HepG2 (cell line): ENCODE measurements at regions not wholly inside any gene's neighbourhood (a gene's known extent, or its start where the extent isn't known, plus 50 kb on each side); places are given as distances from the start of the nearest gene placed in this dataset.

Source experiments
- ATAC-seq: fragments of 200-7000 bp; cut with Tn5 transposase; 3 replicates; pipeline ENCODE4 v1.9.1; 2020; ENCODE audit warnings: mild to moderate bottlenecking, moderate library complexity
- BruUV-seq: library from RNA; stranded (reverse); fragments of 400-500 nt; replicated peaks from 2 replicates; lab custom pipeline; 2021; lab: Mats Ljungman, UMichigan
- CTCF ChIA-PET: fragments of 300-600 bp; formaldehyde crosslinking; extraction: SDS; loops from one replicate; lab custom pipeline; 2021; ENCODE audit warnings: low total read pairs, inconsistent platforms, low intra/inter-chr PET ratio; lab: Yijun Ruan, JAX
- POLR2A ChIA-PET: fragments of 350-600 bp; sonication (Branson Sonifier 250); formaldehyde crosslinking; loops from one replicate; lab custom pipeline; 2020; ENCODE audit warnings: antibody characterized with exemption, inconsistent platforms; lab: Yijun Ruan, JAX
- DNase-seq: peaks from one replicate; pipeline ENCODE4 v3.0.0-alpha.2; 2015; ENCODE audit warnings: low spot score
- FAIRE-seq: peaks from 3 replicates; lab custom pipeline; 2011; peaks lifted over from hg19 to GRCh38; lab: Jason Lieb, UNC
- H2AFZ ChIP-seq: one replicate; pipeline ENCODE4 v1.6.1; 2011; ENCODE audit warnings: low read length, inconsistent platforms
- H3K27ac ChIP-seq: fragments of 300-600 bp; 3 replicates; pipeline ENCODE4 v1.8.0; 2011; ENCODE audit warnings: mixed run types, mild to moderate bottlenecking, mixed read lengths, low read length, inconsistent platforms; ENCODE audit not compliant: insufficient read depth; ENCODE audit errors: extremely low read length
- H3K27me3 ChIP-seq, 2 experiments: fragments of 200-600 bp in 1 of 2; 2 replicates in 1 of 2; 3 replicates in 1 of 2; pipeline versions ENCODE4 v1.6.0 to v1.8.0; 2011; ENCODE audit warnings: low read length in 2 of 2, mild to moderate bottlenecking in 2 of 2, moderate library complexity in 2 of 2, inconsistent platforms in 1 of 2; ENCODE audit not compliant: insufficient read depth in 2 of 2, control insufficient read depth in 1 of 2
- H3K36me3 ChIP-seq, 2 experiments: fragments of 200-600 bp in 1 of 2; replicated peaks in 1 of 2; 2 replicates in 1 of 2; 3 replicates in 1 of 2; pipeline versions ENCODE4 v1.5.1 to v1.8.0; 2011; ENCODE audit warnings: low read length in 2 of 2, inconsistent platforms in 1 of 2; ENCODE audit not compliant: insufficient read depth in 2 of 2, control insufficient read depth in 1 of 2
- H3K4me1 ChIP-seq: 2 replicates; pipeline ENCODE4 v1.5.1; 2012; ENCODE audit warnings: low read length, inconsistent platforms; ENCODE audit not compliant: insufficient read depth
- H3K4me2 ChIP-seq: 2 replicates; pipeline ENCODE4 v1.6.0; 2011; ENCODE audit warnings: low read depth, low read length, inconsistent platforms
- H3K4me3 ChIP-seq, 3 experiments: fragments of 200-600 bp in 1 of 3; sonication (generic), shearing (Covaris generic) in 1 of 3; replicated peaks in 1 of 3; 2 replicates each; pipeline ENCODE4 v1.5.1; 2011 to 2016; ENCODE audit warnings: low read length in 3 of 3, inconsistent platforms in 2 of 3, low read depth in 2 of 3, mild to moderate bottlenecking in 2 of 3, control low read depth in 1 of 3, mixed read lengths in 1 of 3; ENCODE audit not compliant: insufficient read depth in 1 of 3
- H3K79me2 ChIP-seq: one replicate; pipeline ENCODE4 v1.6.1; 2011; ENCODE audit warnings: low read length, inconsistent platforms; ENCODE audit not compliant: insufficient read depth
- H3K9ac ChIP-seq: 2 replicates; pipeline ENCODE4 v1.6.0; 2011; ENCODE audit warnings: mild to moderate bottlenecking, low read depth, low read length, inconsistent platforms; ENCODE audit not compliant: insufficient read depth
- H3K9me3 ChIP-seq: 2 replicates; pipeline ENCODE4 v1.5.1; 2012; ENCODE audit warnings: mild to moderate bottlenecking, low read length
- H4K20me1 ChIP-seq: 2 replicates; pipeline ENCODE4 v1.6.0; 2011; ENCODE audit warnings: inconsistent platforms, mild to moderate bottlenecking, low read length, moderate library complexity; ENCODE audit not compliant: insufficient read depth
- ARHGAP35 ChIP-seq: sonication (generic); formaldehyde crosslinking; IDR thresholded peaks from 2 replicates; pipeline ENCODE4 v1.9.0; 2022; ENCODE audit warnings: mild to moderate bottlenecking, inconsistent platforms, moderate library complexity, missing genetic modification reagents, borderline replicate concordance
- CAMTA2 ChIP-seq: sonication (generic); formaldehyde crosslinking; IDR thresholded peaks from 2 replicates; pipeline ENCODE4 v1.4.0; 2020; ENCODE audit warnings: mild to moderate bottlenecking, missing genetic modification reagents, borderline replicate concordance
- EZH2 ChIP-seq: conservative IDR thresholded peaks from 2 replicates; pipeline ENCODE4 v1.6.1; 2012; ENCODE audit warnings: mild to moderate bottlenecking, low read depth, low read length, moderate library complexity
- GATA4 ChIP-seq: sonication (generic); IDR thresholded peaks from 2 replicates; pipeline ENCODE4 v1.6.1; 2016; ENCODE audit warnings: antibody characterized with exemption, low read depth, borderline replicate concordance
- HOXA9 ChIP-seq: sonication (generic); formaldehyde crosslinking; IDR thresholded peaks from 2 replicates; pipeline ENCODE4 v1.8.1; 2022; ENCODE audit warnings: missing genetic modification reagents, mild to moderate bottlenecking, moderate library complexity, borderline replicate concordance
- KAT2B ChIP-seq: fragments of 150-350 bp; IDR thresholded peaks from 2 replicates; pipeline ENCODE4 v1.6.1; 2014; ENCODE audit warnings: low read depth, low read length, borderline replicate concordance
- NONO ChIP-seq, 2 experiments: fragments of 450-650 bp in 1 of 2; sonication (generic) in 1 of 2; formaldehyde crosslinking in 1 of 2; IDR thresholded peaks in 1 of 2; conservative IDR thresholded peaks in 1 of 2; 2 replicates each; pipeline versions ENCODE4 v1.6.1 to v1.8.0; 2017 to 2022; ENCODE audit warnings: mild to moderate bottlenecking in 1 of 2, missing genetic modification reagents in 1 of 2, moderate library complexity in 1 of 2
- TRIM24 ChIP-seq: sonication (generic); formaldehyde crosslinking; IDR thresholded peaks from 2 replicates; pipeline ENCODE4 v1.8.0; 2022; ENCODE audit warnings: mild to moderate bottlenecking, missing genetic modification reagents
- ZIK1 ChIP-seq: sonication (generic); formaldehyde crosslinking; IDR thresholded peaks from 2 replicates; pipeline ENCODE4 v1.5.0; 2020; ENCODE audit warnings: mild to moderate bottlenecking, low read depth, missing genetic modification reagents, borderline replicate concordance
- ZNF264 ChIP-seq: sonication (generic); formaldehyde crosslinking; IDR thresholded peaks from 2 replicates; pipeline ENCODE4 v1.4.0; 2020; ENCODE audit warnings: missing genetic modification reagents
- ZNF672 ChIP-seq: sonication (generic); formaldehyde crosslinking; IDR thresholded peaks from 2 replicates; pipeline ENCODE4 v1.8.1; 2022; ENCODE audit warnings: missing genetic modification reagents
- ZNF724P ChIP-seq: sonication (generic); formaldehyde crosslinking; IDR thresholded peaks from 2 replicates; pipeline ENCODE4 v1.8.0; 2022; ENCODE audit warnings: missing genetic modification reagents, borderline replicate concordance
- WGBS: methylation state at CpG from one replicate; pipeline ENCODE4 v1.1.6; 2017; ENCODE audit warnings: low lambda C conversion rate; 5-methylcytosine and 5-hydroxymethylcytosine counted together
- in situ Hi-C: cut with HindIII; loops from 2 replicates; pipeline ENCODE4 v1.10.0; 2017; ENCODE audit warnings: low pct_unique_long_range_greater_than_20kb; ENCODE audit not compliant: extremely low pct_ligation_motif_present
- intact Hi-C: fragments of 100-400 bp; cut with micrococcal nuclease; formaldehyde crosslinking; loops from one replicate; pipeline ENCODE4 v1.10.0; 2022; ENCODE audit not compliant: unreplicated experiment
- TF ChIP-seq, protein P1 (sequence below): IDR thresholded peaks from 2 replicates; pipeline ENCODE4 v1.6.1; 2016; ENCODE audit warnings: low read depth, control low read depth

DNA sequence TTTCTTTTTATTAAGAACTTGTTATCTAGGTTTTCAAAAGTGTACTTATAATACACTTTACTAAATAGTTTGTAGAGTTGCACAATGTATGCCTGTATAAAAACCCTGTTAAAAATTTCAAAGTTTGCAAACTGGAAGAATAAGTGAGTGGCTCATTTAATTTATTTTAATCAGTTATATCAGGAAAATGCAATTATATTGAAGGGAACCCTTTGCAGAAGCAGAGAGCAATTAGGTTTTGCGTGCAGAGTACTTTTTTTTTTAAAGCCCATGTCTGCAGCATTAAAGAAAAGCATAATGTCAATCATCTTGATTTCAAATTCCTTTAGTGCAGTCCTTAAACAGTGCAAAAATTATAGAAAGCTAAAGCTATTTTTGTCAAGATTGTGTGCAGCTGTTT, 271.3 kb upstream of the LDB2 start:
- H2AFZ ChIP-seq = no peak overlapping the region
- ATAC-seq (no peak), DNase-seq (no peak), FAIRE-seq (no peak)
- no peaks in the 10 kb centered on the region for H3K36me3 ChIP-seq
- BruUV-seq = no TSS peak
- TF ChIP-seq TRIM24 (no peak), ARHGAP35 (CRISPR knock-in tag) (no peak), GATA4 (no peak), ZIK1 (CRISPR knock-in tag) (no peak), NONO (IDR thresholded peaks at IDR 0.05) (no peak), NONO (CRISPR knock-in tag; conservative IDR thresholded peaks at IDR 0.05) (no peak), ZNF724P (no peak), KAT2B (no peak), HOXA9 (no peak), EZH2 (no peak), ZNF264 (no peak), CAMTA2 (CRISPR knock-in tag) (no peak), ZNF672 (no peak)
- TF ChIP-seq, protein P1, sequence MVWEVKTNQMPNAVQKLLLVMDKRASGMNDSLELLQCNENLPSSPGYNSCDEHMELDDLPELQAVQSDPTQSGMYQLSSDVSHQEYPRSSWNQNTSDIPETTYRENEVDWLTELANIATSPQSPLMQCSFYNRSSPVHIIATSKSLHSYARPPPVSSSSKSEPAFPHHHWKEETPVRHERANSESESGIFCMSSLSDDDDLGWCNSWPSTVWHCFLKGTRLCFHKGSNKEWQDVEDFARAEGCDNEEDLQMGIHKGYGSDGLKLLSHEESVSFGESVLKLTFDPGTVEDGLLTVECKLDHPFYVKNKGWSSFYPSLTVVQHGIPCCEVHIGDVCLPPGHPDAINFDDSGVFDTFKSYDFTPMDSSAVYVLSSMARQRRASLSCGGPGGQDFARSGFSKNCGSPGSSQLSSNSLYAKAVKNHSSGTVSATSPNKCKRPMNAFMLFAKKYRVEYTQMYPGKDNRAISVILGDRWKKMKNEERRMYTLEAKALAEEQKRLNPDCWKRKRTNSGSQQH (CRISPR knock-in tag) = no peak
- in situ Hi-C loops = no loop called here
- POLR2A ChIA-PET = no interaction called here
- WGBS = 0% methylated on average over 1 of the region's 1 CpG
- intact Hi-C loops = no loop called here
- no peaks in the 10 kb centered on the region for H3K27me3 ChIP-seq
- no peak overlapping the region for H3K4me2 ChIP-seq
- no peaks in the 10 kb centered on the region for H3K9me3 ChIP-seq
- H3K9ac ChIP-seq = no peak overlapping the region
- no peak overlapping the region for H3K4me3 ChIP-seq
- CTCF ChIA-PET = no interaction called here
- no peak overlapping the region for H3K27ac ChIP-seq
- no peaks in the 10 kb centered on the region for H4K20me1 ChIP-seq
- H3K4me1 ChIP-seq = no peaks in the 10 kb centered on the region
- no peaks in the 10 kb centered on the region for H3K79me2 ChIP-seq
